T-helper 1 cell treated with Interleukin-12 subunit alpha and Interleukin-12 subunit beta and Interleukin-4 antibody, amounts not matched to agents 30 μg/mL and 1 μg/mL, for 36 hours (primary cell): ENCODE measurements at regions not wholly inside any gene's neighbourhood (a gene's known extent, or its start where the extent isn't known, plus 50 kb on each side); places are given as distances from the start of the nearest gene placed in this dataset.

Experiments
- H3K27ac Mint-ChIP-seq: one replicate; pipeline ENCODE4 v1.8.0; 2021; ENCODE audit warnings: mild to moderate bottlenecking, mixed read lengths
- H3K27me3 Mint-ChIP-seq: one replicate; pipeline ENCODE4 v1.8.0; 2021; ENCODE audit warnings: low read depth, mixed read lengths
- H3K36me3 Mint-ChIP-seq: one replicate; pipeline ENCODE4 v1.8.0; 2021; ENCODE audit warnings: low read depth, mixed read lengths
- H3K4me1 Mint-ChIP-seq: one replicate; pipeline ENCODE4 v1.8.0; 2021; ENCODE audit warnings: low read depth, mixed read lengths
- H3K4me3 Mint-ChIP-seq: one replicate; pipeline ENCODE4 v1.8.0; 2021; ENCODE audit warnings: mild to moderate bottlenecking, moderate library complexity, mixed read lengths
- H3K9me3 Mint-ChIP-seq: one replicate; pipeline ENCODE4 v1.8.0; 2021; ENCODE audit warnings: mixed read lengths

- no peaks in the 10 kb centered on the region for H3K27me3 Mint-ChIP-seq
- peaks cover 11% of the 10 kb centered on the region for H3K9me3 Mint-ChIP-seq
- no peaks in the 10 kb centered on the region for H3K36me3 Mint-ChIP-seq
- no peaks in the 10 kb centered on the region for H3K4me1 Mint-ChIP-seq
- no peak overlapping the region for H3K4me3 Mint-ChIP-seq
- no peak overlapping the region for H3K27ac Mint-ChIP-seq
These were observed 1698.3 kb downstream of the STIM2 start for GRCh38 chr4:28558895-28559294.

DNA sequence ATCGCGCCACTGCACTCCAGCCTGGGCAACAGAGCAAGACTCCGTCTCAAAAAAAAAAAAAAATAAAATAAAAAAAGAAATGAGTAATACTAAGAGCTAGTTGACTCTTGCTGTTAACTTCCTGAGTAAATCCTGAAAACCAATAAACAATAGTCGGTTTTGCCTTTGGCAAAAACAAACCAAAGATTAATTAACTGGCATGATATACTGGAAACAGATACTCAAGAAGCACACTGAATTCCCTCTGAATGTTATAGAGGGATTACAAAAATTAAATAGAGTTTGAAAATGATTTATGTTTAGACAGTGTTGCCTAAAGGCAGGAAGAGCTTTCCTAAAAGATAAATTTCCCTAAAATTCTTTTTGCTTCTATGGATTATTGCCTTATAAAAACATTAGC, 1702.3 kb downstream of the STIM2 start:
- Mint-ChIP-seq H3K4me3 (no peak overlapping the region), H3K4me1 (no peaks in the 10 kb centered on the region), H3K27me3 (no peaks in the 10 kb centered on the region), H3K9me3 (peaks cover 19% of the 10 kb centered on the region), H3K27ac (no peak overlapping the region), H3K36me3 (no peaks in the 10 kb centered on the region)

DNA sequence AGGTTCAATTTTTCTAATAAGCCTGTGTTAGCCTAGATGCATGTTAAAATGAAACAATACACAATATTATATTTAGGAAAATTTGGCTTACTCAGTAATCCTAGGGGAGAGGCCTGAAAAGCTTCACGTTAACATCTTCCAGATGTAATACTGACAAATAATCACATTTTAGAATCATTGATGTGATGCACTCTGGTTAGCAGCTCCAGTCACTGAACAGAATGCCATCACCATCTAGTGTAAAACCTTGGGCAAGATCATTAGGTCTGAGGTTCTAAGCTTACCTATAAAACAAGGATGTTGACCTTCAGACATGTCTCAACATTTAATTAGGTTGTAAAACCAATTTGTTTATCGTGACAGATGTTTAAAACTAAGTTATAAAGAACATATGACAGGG, 1704.8 kb downstream of the STIM2 start:
- Mint-ChIP-seq H3K4me1 (no peaks in the 10 kb centered on the region), H3K27me3 (no peaks in the 10 kb centered on the region), H3K9me3 (peaks cover 34% of the 10 kb centered on the region), H3K27ac (no peak overlapping the region), H3K36me3 (no peaks in the 10 kb centered on the region), H3K4me3 (no peak overlapping the region)

DNA sequence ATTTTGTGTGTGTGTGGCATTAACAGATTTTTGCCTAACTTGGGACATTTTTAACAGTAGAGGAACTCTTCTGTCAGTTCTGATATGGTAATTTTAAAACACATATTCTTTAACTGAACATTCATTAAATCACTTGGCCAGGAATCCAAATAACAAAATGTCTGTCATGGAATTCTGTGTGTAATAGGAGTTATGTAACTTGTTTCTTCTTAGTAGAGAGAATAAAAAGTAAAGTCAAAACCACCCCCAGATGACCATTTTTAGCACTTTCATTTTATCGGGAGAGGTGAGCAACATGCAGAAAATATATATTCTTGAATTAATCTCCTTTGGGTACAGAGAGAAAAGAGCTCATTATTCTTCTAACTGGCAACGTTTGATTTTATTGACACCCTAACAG, 1740.3 kb downstream of the STIM2 start:
- H3K36me3 Mint-ChIP-seq: no peaks in the 10 kb centered on the region
- no peaks in the 10 kb centered on the region for H3K4me1 Mint-ChIP-seq
- no peak overlapping the region for H3K27ac Mint-ChIP-seq
- H3K4me3 Mint-ChIP-seq: no peak overlapping the region
- H3K9me3 Mint-ChIP-seq: peaks cover 8% of the 10 kb centered on the region
- no peaks in the 10 kb centered on the region for H3K27me3 Mint-ChIP-seq

DNA sequence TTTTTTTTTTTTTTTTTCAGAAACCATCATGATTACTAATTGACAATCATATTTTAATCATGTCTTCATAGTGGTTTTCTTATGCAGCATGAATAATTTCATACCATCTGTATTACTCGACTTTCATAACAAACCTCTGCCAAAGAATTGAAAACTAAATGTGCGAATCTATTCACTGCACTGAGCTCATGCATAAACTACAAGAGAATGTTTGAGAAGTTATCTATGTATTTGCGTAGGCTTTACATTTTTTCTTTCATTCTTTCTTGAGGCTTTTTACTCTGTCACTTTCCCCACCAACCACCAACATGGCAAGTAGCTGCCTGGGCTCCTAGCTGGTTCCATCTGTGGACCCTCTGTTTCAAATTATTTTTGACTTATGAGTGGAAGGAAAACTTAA, 1761.0 kb downstream of the STIM2 start:
- no peaks in the 10 kb centered on the region for H3K36me3 Mint-ChIP-seq

DNA sequence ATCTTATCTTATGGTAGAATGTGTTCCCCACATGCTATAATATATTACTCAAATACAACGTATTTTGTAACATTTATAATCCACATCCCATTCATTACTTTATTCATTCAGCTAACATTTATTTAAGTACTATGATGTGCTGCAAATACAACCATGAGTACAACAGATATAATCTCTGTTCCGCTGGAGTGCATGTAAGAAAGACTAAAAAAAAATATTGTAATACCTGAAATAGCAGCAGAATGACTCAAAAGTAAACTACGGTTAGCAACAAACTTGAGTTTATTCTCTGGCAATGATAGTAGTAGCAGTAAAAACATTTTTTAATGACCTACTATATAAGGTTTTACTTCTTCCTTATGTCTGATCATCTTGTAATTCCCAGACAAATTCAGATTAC, 1776.3 kb downstream of the STIM2 start:
- Mint-ChIP-seq H3K4me3 (no peak overlapping the region), H3K27ac (no peak overlapping the region), H3K4me1 (no peaks in the 10 kb centered on the region), H3K27me3 (no peaks in the 10 kb centered on the region), H3K9me3 (peaks cover 7% of the 10 kb centered on the region), H3K36me3 (no peaks in the 10 kb centered on the region)

More for the DNA sequence above, 1761.0 kb downstream of the STIM2 start:
- Mint-ChIP-seq H3K4me1 (no peaks in the 10 kb centered on the region), H3K4me3 (no peak overlapping the region), H3K9me3 (peaks cover 26% of the 10 kb centered on the region), H3K27ac (no peak overlapping the region), H3K27me3 (no peaks in the 10 kb centered on the region)

- Mint-ChIP-seq H3K36me3 (no peaks in the 10 kb centered on the region), H3K27ac (no peak overlapping the region), H3K27me3 (no peaks in the 10 kb centered on the region), H3K4me1 (no peaks in the 10 kb centered on the region), H3K4me3 (no peak overlapping the region), H3K9me3 (no peaks in the 10 kb centered on the region)
These were observed 1779.1 kb downstream of the STIM2 start for GRCh38 chr4:28639747-28640146.

- Mint-ChIP-seq H3K4me1 (no peaks in the 10 kb centered on the region), H3K4me3 (no peak overlapping the region), H3K27ac (no peak overlapping the region), H3K27me3 (no peaks in the 10 kb centered on the region), H3K9me3 (peaks cover 18% of the 10 kb centered on the region), H3K36me3 (no peaks in the 10 kb centered on the region)
These were observed 1794.0 kb downstream of the STIM2 start for GRCh38 chr4:28654618-28655017.

GRCh38 chr4:28665306-28665705, 1804.7 kb downstream of the STIM2 start:
- H3K27ac Mint-ChIP-seq: no peak overlapping the region
- H3K27me3 Mint-ChIP-seq: no peaks in the 10 kb centered on the region
- H3K9me3 Mint-ChIP-seq: no peaks in the 10 kb centered on the region

DNA sequence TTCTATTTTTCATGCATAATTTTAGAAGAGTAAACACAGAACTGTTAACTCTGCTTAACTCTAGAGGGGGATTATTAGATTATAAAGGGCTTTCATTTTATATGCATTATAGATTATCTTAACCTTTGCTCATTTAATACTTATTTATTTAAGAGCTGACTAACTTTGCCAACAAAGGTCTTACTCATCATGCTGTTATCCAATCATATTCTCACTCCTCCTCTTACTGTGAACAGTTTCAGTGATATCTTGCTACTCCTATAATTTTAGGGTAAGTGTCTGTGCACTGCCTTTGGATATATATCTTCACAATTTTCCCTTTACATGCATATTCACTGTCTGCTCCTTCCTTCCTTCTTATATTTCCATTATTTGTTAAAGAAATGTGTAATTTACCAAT, 1814.9 kb downstream of the STIM2 start:
- Mint-ChIP-seq H3K27me3 (no peaks in the 10 kb centered on the region), H3K4me3 (no peak overlapping the region), H3K4me1 (no peaks in the 10 kb centered on the region), H3K27ac (no peak overlapping the region), H3K9me3 (peaks cover 4% of the 10 kb centered on the region), H3K36me3 (no peaks in the 10 kb centered on the region)

More at GRCh38 chr4:28665306-28665705, 1804.7 kb downstream of the STIM2 start:
- H3K4me3 Mint-ChIP-seq: no peak overlapping the region
- H3K4me1 Mint-ChIP-seq: no peaks in the 10 kb centered on the region
- no peaks in the 10 kb centered on the region for H3K36me3 Mint-ChIP-seq

DNA sequence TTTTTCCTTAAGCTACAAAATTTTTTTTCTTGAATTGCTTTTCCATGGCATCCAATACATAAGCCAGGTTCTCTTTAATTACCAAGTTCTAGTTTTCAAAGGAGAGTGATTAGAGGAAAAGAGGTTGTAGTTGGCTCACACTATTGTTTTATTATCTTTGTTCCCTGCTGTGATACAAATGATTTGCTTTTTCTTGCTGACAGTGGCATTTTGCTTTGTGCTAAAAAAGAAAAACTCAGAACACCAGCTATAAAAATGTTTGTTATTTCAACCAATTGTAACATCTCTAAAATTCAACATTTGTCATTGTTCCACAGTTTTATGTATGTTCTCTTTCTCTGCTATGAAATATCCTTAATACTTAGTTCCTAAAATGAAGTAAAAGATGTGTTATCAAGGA, 1817.2 kb downstream of the STIM2 start:
- Mint-ChIP-seq H3K27ac (no peak overlapping the region), H3K4me1 (no peaks in the 10 kb centered on the region), H3K9me3 (no peaks in the 10 kb centered on the region), H3K27me3 (no peaks in the 10 kb centered on the region), H3K4me3 (no peak overlapping the region), H3K36me3 (no peaks in the 10 kb centered on the region)

- no peak overlapping the region for H3K27ac Mint-ChIP-seq
- no peaks in the 10 kb centered on the region for H3K4me1 Mint-ChIP-seq
- H3K27me3 Mint-ChIP-seq: no peaks in the 10 kb centered on the region
- no peak overlapping the region for H3K4me3 Mint-ChIP-seq
- no peaks in the 10 kb centered on the region for H3K9me3 Mint-ChIP-seq
- H3K36me3 Mint-ChIP-seq: no peaks in the 10 kb centered on the region
These were observed 1822.2 kb downstream of the STIM2 start for GRCh38 chr4:28682847-28683246.

DNA sequence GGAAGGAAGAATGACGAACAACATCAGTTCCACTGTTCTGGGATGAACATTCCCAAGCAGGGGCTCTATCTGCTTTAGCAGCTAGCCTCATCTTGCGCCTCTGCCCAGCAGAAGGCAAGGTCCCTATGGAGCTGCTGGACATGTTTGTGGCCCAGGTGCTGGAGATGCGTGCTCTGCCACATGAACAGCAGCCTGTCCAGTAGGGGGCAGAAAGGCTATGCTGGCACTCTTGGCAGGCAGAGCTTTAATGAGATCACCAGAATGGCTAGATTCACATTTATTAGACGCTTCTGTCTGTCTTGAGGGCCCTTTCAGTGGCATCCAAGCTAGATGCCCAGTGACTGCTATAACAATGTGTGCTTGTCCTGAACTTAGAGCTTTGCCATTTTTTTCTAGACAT, 1826.0 kb downstream of the STIM2 start:
- Mint-ChIP-seq H3K27ac (no peak overlapping the region), H3K27me3 (no peaks in the 10 kb centered on the region), H3K36me3 (no peaks in the 10 kb centered on the region), H3K9me3 (no peaks in the 10 kb centered on the region), H3K4me1 (no peaks in the 10 kb centered on the region), H3K4me3 (no peak overlapping the region)

GRCh38 chr4:28690890-28691289, 1830.2 kb downstream of the STIM2 start:
- no peaks in the 10 kb centered on the region for H3K36me3 Mint-ChIP-seq
- H3K27me3 Mint-ChIP-seq: no peaks in the 10 kb centered on the region
- no peak overlapping the region for H3K27ac Mint-ChIP-seq
- no peak overlapping the region for H3K4me3 Mint-ChIP-seq
- no peaks in the 10 kb centered on the region for H3K4me1 Mint-ChIP-seq
- no peaks in the 10 kb centered on the region for H3K9me3 Mint-ChIP-seq

GRCh38 chr4:28702571-28702970, 1841.9 kb downstream of the STIM2 start:
- Mint-ChIP-seq H3K4me3 (no peak overlapping the region), H3K27me3 (no peaks in the 10 kb centered on the region), H3K9me3 (peaks cover 20% of the 10 kb centered on the region), H3K4me1 (no peaks in the 10 kb centered on the region), H3K27ac (no peak overlapping the region), H3K36me3 (no peaks in the 10 kb centered on the region)

DNA sequence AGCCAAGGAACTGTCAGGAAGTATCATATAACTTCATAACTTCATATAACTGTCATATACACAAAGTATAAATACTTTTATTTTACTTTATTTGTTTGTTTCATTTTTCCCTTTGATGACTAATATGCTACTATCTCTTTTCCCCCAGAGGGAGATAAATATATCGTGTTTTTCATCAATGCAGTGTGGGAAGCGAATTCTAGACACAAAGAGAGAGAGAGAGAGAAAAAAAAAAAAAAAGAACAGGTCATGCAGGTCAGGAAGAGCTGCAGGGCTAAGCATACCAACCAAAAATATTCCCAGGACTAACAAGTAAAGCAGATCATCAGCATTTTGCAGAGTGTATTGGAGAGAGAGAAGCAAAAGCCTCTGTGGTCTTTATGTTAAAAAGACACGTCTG, 1849.2 kb downstream of the STIM2 start:
- Mint-ChIP-seq H3K36me3 (no peaks in the 10 kb centered on the region), H3K9me3 (peaks cover 8% of the 10 kb centered on the region)

More for the DNA sequence above, 1849.2 kb downstream of the STIM2 start:
- no peak overlapping the region for H3K27ac Mint-ChIP-seq
- no peaks in the 10 kb centered on the region for H3K4me1 Mint-ChIP-seq
- no peaks in the 10 kb centered on the region for H3K27me3 Mint-ChIP-seq
- no peak overlapping the region for H3K4me3 Mint-ChIP-seq
